ENCODE measurements at regions not wholly inside any gene's neighbourhood (a gene's known extent, or its start where the extent isn't known, plus 50 kb on each side); places are given as distances from the start of the nearest gene placed in this dataset.
"Not testable (repeated sequence)": the region's sequence is repeated elsewhere in the genome, so short reads cannot be mapped to it uniquely, and the experiment has no call there.

DNA sequence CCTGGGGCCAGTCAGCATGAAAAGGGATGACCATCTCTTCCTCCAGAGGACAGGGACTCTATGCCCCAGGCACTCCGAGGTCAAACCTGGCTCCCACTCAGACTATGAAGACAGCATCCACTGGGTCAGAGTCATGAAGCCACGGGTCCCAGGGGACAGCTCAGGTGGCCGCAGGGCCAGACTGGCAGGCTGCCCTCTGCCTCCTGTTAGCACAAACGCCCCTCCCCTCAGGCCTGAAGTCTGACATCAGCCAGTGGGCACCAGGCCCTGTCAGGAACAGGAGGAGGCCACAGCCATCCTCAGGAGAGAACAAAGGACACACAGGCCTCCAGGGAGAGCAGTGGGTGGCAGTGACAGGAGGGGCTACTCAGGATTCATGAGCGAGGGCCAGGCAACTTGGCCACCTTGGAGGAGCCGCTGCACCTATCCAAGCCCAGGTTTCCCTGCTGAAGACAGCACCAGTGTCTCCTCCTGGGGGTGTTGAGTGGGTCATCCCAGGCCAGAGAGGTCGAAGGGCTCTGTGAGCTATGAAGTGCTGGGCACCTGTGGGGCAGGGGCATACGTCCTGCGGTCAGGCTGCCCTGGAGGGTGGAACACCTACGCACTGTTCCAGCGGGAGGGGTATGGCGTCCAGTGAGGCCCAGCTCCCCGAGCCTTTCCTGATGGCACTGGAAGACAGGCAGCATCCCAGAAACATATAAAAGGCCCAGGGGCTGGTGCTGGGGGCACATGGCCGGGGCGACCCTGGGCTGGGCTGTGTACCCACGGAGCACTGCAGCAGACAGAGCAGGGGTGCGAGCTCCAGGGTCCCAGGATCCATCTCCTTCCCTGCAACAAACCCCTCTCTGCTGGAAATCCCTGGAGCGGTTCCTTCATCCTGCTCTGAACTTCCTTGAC is 171.0 kb upstream of the FOXD4L5 start:
- in situ Hi-C loops (cut with HindIII; ENCODE audit: low pct_unique_long_range_greater_than_20kb, low sequenced_read_pairs); DNase-seq (ENCODE audit: low read depth, low spot score): not testable (repeated sequence)

DNA sequence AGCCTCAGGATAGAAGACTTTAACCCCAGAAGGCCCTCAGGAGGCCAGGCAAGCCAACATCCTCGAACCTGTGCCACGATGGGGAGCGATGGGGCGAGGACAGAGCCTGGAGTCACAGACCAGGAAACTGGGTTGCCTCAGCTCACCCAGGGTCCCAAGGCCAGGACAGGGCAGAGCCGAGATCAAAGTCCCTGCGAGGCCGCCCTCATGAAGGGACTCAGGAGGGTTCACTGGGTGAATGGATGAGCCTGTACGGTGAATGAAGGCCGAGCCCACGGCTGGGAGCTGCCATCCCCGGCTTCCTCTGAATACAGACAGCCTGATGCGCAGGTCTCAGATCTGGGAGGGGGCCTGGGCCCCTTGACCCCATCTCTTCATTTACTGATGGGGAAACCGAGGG is 170.1 kb upstream of the FOXD4L5 start:
- in situ Hi-C loops (cut with HindIII; ENCODE audit: low pct_unique_long_range_greater_than_20kb, low sequenced_read_pairs), result not testable (repeated sequence)

GRCh38 chr9:65454666-65455065 is 169.7 kb upstream of the FOXD4L5 start:
- DNase-seq (ENCODE audit: low read depth, low spot score); in situ Hi-C loops (cut with HindIII; ENCODE audit: low pct_unique_long_range_greater_than_20kb, low sequenced_read_pairs): not testable (repeated sequence)

More for the DNA sequence above, 170.1 kb upstream of the FOXD4L5 start:
- not testable (repeated sequence) for DNase-seq (ENCODE audit: low read depth, low spot score)

- in situ Hi-C loops (cut with HindIII; ENCODE audit: low pct_unique_long_range_greater_than_20kb, low sequenced_read_pairs); DNase-seq (ENCODE audit: low read depth, low spot score): not testable (repeated sequence)
Observed at GRCh38 chr9:65454034-65454433, 169.0 kb upstream of the FOXD4L5 start.

DNA sequence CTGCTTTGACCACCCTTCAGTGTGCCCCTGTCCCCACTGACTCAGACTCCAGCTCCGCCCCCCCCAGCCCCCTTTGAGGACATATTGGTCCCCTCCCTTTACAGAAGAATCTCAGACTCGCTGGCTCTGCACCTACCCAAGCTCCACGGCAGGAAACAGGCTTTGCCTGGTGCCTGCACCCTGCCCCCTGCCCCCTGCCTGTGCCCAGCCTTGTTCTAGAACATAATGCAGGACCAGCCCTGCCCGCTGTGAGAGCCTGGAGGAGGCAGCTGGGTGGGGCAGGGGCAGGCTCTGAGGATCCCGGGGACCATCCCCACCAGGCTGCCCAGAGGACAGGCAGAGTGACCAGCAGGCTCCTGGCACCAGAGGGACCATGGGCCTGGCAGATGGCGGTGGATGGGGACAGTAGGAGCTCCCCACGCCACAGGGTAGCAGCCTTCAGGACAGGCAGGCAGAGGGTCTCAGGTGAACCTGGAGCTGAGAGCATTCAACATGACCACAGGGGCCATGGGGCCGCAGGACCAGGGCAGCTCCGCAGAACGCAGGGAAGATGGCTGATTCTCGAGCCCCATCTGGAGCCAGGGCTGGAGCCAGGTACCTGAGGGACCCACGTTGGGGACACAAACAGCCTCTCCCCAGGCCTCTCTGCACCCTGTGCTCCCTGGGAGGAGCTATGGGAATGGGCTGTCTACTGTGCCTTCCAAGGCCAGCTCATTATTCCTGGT is 165.0 kb upstream of the FOXD4L5 start:
- in situ Hi-C loops (cut with HindIII; ENCODE audit: low pct_unique_long_range_greater_than_20kb, low sequenced_read_pairs); DNase-seq (ENCODE audit: low read depth, low spot score): not testable (repeated sequence)

DNA sequence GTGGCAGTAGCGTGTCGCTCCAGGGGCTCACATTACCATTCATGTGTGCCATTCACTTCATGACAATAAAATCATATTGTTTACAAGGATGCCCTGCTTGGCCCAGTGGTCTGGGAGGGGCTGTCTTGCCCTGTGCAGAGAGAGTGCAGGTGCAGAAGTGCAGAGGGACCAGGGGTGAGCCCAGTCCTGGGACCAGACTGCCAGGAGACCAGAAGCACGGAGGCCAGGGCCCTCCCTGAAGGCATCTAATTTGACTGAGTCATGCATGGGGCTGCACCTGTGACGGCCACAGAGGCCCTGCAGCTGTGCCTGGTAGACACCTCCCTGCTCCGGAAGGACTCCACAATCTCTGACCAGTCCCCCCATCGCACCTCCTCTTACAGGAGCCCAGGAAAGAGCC is 164.4 kb upstream of the FOXD4L5 start:
- in situ Hi-C loops (cut with HindIII; ENCODE audit: low pct_unique_long_range_greater_than_20kb, low sequenced_read_pairs), result no loop called here
- no peak for DNase-seq (ENCODE audit: low read depth, low spot score)

DNA sequence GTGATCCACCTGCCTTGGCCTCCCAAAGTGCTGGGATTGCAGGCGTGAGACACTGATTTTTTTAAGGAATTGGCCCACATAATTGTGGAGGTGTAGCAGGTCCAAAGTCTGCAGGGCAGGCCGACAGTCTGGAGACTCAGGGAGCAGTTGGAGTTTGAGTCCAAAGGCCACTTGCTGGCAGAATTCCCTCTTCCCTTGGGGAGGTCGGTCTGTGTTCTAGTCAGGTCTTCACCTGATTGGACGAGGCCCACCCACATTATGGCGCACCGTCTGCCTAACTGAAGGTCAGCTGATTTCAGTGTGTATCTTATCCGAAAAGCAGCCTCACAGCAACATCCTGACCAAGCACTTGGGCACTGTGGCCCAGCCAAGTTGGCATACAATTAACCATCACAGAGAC is 162.1 kb upstream of the FOXD4L5 start:
- in situ Hi-C loops (cut with HindIII; ENCODE audit: low pct_unique_long_range_greater_than_20kb, low sequenced_read_pairs); DNase-seq (ENCODE audit: low read depth, low spot score): not testable (repeated sequence)

DNA sequence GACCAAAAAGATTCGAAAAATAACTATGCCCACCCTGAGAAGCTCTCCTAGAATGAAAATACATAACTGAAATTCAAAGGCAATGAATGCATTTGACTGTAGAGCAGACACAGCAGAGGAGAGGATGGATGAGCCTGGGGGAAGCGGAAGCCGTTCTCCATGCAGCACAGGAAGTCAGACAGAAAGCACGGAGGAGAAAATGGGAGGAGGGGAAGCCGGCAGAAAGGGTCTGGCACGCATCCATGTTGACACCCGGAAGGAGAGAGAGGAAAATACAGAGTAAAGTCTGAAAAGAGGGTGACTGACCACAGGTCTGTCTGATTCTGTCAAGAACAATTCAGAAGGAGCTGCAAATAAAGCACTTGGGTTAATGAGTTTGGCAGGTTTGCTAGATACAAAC is 161.0 kb upstream of the FOXD4L5 start:
- in situ Hi-C loops (cut with HindIII; ENCODE audit: low pct_unique_long_range_greater_than_20kb, low sequenced_read_pairs); DNase-seq (ENCODE audit: low read depth, low spot score): not testable (repeated sequence)

- in situ Hi-C loops (cut with HindIII; ENCODE audit: low pct_unique_long_range_greater_than_20kb, low sequenced_read_pairs), result no loop called here
- DNase-seq (ENCODE audit: low read depth, low spot score), result no peak
Observed at GRCh38 chr9:65444943-65445342, 159.9 kb upstream of the FOXD4L5 start.

GRCh38 chr9:65442116-65442515 is 157.1 kb upstream of the FOXD4L5 start:
- in situ Hi-C loops (cut with HindIII; ENCODE audit: low pct_unique_long_range_greater_than_20kb, low sequenced_read_pairs); DNase-seq (ENCODE audit: low read depth, low spot score): not testable (repeated sequence)

DNA sequence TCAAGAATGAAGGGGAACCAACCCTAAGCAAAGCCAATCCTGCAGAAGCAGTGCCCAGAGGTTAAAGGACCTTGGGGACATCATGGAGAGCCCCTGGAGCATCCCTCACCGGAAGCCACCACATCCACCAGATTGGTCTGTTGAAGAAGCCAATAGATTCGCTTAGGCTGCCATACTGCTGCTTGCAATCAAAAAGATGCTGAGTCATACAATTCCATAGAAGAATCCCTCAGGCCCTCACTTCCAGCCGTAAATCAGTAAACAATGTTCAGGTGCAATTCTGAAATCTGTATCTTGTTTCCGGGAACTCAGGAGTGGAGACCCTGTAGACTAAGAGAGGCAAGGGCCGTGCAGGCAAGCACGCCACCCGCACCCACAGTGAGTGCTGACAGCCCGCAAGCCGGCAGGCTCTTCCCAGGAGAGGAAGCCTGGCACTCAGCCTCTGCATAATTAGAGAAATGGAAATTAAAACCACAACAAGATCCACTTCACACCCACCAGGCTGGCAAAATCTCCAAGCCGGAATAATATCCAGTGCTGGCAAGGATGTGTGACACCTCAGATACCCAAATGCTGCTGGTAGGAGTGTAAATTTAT is 156.4 kb upstream of the FOXD4L5 start:
- in situ Hi-C loops (cut with HindIII; ENCODE audit: low pct_unique_long_range_greater_than_20kb, low sequenced_read_pairs); DNase-seq (ENCODE audit: low read depth, low spot score): not testable (repeated sequence)

DNA sequence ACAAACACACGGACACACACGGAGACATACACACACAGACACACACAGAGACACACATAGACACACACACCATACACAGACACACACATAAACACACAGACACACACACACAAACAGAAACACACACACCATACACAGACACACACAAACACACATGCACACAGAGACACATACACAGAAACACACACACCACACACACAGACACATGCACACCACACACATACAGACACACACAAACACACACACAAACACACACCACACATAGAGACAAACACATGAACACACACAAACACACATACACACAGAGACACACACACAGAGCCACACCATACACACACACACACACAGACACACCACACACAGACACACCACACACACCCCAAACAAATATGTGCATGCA is 152.7 kb upstream of the FOXD4L5 start:
- in situ Hi-C loops (cut with HindIII; ENCODE audit: low pct_unique_long_range_greater_than_20kb, low sequenced_read_pairs), result no loop called here
- DNase-seq (ENCODE audit: low read depth, low spot score), result no peak

DNA sequence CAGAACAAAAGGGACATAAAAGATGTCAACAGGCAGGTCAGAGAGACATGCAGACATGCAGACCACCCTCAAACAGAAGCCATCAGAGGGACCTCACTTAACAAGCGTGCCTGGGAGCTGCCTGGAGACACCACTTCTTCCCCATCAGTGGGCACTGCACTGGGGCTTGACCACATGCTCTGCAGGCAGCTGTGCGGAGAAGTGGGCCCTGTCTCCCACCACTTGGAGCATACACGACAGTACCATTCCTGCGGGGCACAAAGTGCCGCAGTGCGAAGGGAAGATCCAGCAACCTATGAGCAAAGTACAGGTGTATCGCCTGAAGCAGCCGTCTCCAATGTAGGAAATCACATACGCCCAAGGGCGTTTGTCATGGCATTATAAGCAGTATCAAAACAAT is 150.5 kb upstream of the FOXD4L5 start:
- in situ Hi-C loops (cut with HindIII; ENCODE audit: low pct_unique_long_range_greater_than_20kb, low sequenced_read_pairs), result no loop called here
- no peak for DNase-seq (ENCODE audit: low read depth, low spot score)

GRCh38 chr9:65432722-65433323 is 147.8 kb upstream of the FOXD4L5 start:
- in situ Hi-C loops (cut with HindIII; ENCODE audit: low pct_unique_long_range_greater_than_20kb, low sequenced_read_pairs), result no loop called here
- no peak for DNase-seq (ENCODE audit: low read depth, low spot score)

DNA sequence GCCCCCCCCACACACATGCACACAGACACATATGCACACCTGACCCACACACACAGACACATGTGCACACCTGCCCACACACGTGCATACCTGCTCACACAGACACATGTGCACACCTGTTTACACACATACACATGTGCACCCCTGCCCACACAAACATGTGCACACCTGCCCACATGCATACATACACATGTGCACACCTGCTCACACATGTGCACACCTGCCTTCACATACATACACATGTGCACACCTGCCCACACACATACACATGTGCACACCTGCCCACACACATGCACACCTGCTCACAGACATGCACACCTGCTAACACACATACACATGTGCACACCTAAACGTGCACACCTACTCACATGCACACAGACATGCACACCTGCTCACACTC is 147.0 kb upstream of the FOXD4L5 start:
- in situ Hi-C loops (cut with HindIII; ENCODE audit: low pct_unique_long_range_greater_than_20kb, low sequenced_read_pairs), result no loop called here
- no peak for DNase-seq (ENCODE audit: low read depth, low spot score)

DNA sequence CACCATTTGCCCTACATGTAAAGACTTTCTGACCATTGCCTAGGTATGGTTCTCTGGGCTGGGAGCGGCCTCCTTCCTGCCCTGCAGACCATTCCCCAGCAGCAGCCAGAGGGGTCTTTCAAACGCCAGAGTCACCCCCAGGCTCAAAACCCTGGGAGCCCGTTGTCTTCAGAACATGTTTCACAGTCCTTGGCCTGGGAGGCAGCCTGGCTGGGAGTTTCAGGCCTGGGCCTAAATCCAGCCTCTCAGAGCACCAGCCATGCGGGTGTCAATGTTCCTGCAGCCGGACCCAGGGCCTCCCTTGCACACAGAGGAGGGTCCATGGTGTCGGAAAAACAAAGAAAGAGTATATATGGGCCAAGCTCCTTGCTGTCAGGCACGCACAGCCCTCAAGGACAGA is 145.2 kb upstream of the FOXD4L5 start:
- in situ Hi-C loops (cut with HindIII; ENCODE audit: low pct_unique_long_range_greater_than_20kb, low sequenced_read_pairs), result no loop called here
- DNase-seq (ENCODE audit: low read depth, low spot score), result no peak

DNA sequence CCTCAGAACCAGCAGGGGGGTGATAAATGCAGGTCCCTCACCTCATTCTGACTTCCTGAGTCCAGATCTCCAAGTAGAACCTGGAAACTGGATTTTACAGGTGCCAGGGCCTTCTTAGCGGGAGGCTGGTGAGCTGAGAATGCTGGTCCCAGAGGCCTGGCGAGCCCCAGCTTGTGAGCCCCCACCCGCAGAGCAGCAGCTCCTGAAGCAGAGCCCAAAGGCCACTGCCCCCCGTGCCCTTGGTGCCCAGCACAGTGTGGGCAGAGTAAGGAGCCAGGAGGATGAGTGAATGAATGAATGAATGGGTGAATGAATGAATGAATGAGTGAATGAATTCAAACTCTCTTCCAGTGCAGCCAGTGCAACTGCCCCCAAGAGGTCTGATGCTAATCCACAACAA is 142.4 kb upstream of the FOXD4L5 start:
- DNase-seq (ENCODE audit: low read depth, low spot score); in situ Hi-C loops (cut with HindIII; ENCODE audit: low pct_unique_long_range_greater_than_20kb, low sequenced_read_pairs): not testable (repeated sequence)

DNA sequence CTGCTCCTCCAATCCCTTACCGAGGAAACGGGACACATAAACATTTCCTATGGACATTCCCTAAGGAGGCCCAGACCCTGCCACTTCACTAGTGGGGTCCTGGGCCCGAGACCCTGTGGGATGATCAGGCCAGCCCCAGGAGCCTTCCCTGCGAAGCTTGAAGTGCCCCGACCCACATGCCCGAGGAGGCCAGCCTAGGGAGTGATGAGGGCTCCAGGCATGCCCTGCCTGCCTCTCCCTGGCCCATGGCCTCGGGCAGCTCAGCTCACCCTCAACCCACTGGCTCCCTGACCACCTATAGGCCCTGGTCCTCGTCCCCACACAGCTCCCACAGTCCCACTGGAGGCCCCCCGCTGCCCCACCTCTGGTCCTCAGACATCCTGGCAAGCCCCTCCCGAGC is 141.8 kb upstream of the FOXD4L5 start:
- DNase-seq (ENCODE audit: low read depth, low spot score); in situ Hi-C loops (cut with HindIII; ENCODE audit: low pct_unique_long_range_greater_than_20kb, low sequenced_read_pairs): not testable (repeated sequence)
